ENCODE measurements at regions not wholly inside any gene's neighbourhood (a gene's known extent, or its start where the extent isn't known, plus 50 kb on each side); places are given as distances from the start of the nearest gene placed in this dataset.

DNA sequence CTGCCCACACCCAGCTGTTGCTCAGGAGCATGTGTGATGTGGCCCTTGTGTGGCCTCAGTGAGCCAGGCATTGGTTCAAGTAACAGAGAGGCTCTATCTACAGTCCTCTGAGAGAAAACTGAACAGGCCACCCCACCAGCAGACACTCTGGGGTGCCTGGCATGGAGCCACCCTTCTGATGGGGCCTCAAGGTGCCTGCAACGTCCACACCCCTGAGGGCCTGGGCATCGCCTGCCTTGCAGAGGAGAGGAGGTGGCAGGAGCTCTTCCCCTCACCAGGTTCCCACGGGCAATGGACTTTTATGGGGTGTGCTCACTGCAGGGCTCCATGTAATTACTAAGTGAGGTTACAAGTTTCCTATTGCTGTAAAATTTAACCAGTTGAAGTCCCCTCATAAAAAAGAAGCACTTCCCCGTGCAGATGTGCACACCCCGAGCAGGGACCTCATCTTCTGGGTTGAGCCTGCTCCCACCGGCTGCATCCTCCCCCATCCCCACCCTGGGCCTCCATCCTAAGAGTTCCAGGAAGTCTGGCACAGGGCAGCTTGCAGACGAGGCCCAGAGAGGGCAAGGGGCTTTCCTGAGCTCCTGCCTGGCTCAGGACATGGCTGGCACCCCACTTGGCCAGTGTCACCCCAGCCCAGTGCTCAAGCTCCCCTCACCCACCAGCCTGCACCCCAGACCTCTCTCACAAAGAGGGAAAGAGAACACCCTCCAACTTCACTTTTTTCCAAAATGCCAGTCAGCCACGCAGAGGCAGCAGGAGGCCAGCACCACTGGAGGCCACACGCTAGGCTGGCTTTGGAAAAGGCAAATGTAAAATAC is 270.4 kb upstream of the RTL1 start:
- POLR2A ChIA-PET: no interaction called here
- no peak for DNase-seq (ENCODE audit: unreplicated experiment)
- intact Hi-C loops (cut with micrococcal nuclease): no loop called here
- no peak overlapping the region for H3K27ac Mint-ChIP-seq (ENCODE audit: low read depth, unreplicated experiment)
- H3K27me3 Mint-ChIP-seq (ENCODE audit: insufficient read depth, unreplicated experiment): no peaks in the 10 kb centered on the region
- CTCF ChIA-PET: no interaction called here
- no TSS peak for BruUV-seq (replicated peaks)
- peaks cover 7% of the 10 kb centered on the region for H3K9me3 Mint-ChIP-seq (ENCODE audit: unreplicated experiment)
- no peak overlapping the region for H3K4me3 Mint-ChIP-seq (ENCODE audit: unreplicated experiment)
- TF ChIP-seq, protein P1, sequence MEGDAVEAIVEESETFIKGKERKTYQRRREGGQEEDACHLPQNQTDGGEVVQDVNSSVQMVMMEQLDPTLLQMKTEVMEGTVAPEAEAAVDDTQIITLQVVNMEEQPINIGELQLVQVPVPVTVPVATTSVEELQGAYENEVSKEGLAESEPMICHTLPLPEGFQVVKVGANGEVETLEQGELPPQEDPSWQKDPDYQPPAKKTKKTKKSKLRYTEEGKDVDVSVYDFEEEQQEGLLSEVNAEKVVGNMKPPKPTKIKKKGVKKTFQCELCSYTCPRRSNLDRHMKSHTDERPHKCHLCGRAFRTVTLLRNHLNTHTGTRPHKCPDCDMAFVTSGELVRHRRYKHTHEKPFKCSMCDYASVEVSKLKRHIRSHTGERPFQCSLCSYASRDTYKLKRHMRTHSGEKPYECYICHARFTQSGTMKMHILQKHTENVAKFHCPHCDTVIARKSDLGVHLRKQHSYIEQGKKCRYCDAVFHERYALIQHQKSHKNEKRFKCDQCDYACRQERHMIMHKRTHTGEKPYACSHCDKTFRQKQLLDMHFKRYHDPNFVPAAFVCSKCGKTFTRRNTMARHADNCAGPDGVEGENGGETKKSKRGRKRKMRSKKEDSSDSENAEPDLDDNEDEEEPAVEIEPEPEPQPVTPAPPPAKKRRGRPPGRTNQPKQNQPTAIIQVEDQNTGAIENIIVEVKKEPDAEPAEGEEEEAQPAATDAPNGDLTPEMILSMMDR (IDR thresholded peaks at IDR 0.05; ENCODE audit: unreplicated experiment): no peak
- H3K4me1 Mint-ChIP-seq (ENCODE audit: insufficient read depth, unreplicated experiment): peaks cover 5% of the 10 kb centered on the region
- no peaks in the 10 kb centered on the region for H3K36me3 Mint-ChIP-seq (ENCODE audit: insufficient read depth, unreplicated experiment)

DNA sequence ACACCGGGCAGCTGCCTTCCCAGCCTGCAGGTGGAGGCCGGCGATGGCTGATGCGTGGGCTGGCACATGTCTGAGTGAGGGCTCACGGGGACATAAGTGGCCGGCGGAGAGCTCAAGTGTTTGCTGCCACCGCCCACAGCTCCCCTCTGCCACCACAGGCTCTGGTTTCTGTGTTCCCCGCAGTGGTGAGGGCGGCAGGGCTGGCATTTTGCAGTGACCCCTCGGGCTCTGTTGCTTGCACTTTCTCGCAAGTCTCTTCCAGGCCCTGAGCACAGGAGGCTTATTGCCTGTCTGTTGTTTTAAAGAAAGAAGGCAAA is 271.0 kb upstream of the RTL1 start:
- H3K27ac Mint-ChIP-seq (ENCODE audit: low read depth, unreplicated experiment): no peak overlapping the region

DNA sequence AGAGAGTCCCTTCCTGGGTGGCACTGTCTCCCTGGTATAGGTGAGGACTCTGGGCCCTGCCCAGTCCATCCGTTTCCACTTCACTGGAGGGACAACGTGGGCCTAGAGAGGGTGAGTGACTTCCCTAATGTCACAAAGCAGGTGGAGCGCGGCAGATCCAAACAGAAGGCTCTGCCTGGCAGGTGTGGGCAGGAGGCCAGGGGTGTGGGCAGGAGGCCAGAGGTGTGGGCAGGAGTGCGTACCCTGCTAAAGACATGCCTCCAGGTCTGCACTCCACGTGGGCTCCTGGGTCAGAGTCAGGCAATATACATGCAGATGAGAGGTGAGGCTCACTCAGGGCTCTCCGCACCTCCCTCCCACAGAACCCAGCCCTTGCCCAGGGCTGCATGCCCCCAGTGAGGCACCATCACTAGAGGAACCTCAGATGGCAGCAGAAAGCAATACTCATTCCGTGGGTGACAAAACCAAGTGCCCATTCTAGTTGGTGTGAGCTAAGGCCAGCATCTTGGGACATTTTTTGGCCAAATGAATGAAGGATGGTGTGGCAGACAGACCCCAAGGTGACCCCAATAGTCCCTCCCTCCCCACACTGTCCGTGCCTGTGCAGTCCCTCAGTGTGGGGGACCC is 271.6 kb upstream of the RTL1 start:
- peaks cover 5% of the 10 kb centered on the region for H3K4me1 Mint-ChIP-seq (ENCODE audit: insufficient read depth, unreplicated experiment)
- ChIA-PET CTCF (no interaction called here), POLR2A (no interaction called here)
- no peak overlapping the region for H3K27ac Mint-ChIP-seq (ENCODE audit: low read depth, unreplicated experiment)
- BruUV-seq (replicated peaks): no TSS peak
- H3K4me3 Mint-ChIP-seq (ENCODE audit: unreplicated experiment): no peak overlapping the region
- DNase-seq (ENCODE audit: unreplicated experiment): peak; percentile 47
- intact Hi-C loops (cut with micrococcal nuclease): no loop called here
- peaks cover 10% of the 10 kb centered on the region for H3K9me3 Mint-ChIP-seq (ENCODE audit: unreplicated experiment)
- H3K27me3 Mint-ChIP-seq (ENCODE audit: insufficient read depth, unreplicated experiment): no peaks in the 10 kb centered on the region
- TF ChIP-seq, protein P1 (IDR thresholded peaks at IDR 0.05; ENCODE audit: unreplicated experiment): no peak
- H3K36me3 Mint-ChIP-seq (ENCODE audit: insufficient read depth, unreplicated experiment): no peaks in the 10 kb centered on the region

More for the DNA sequence above, 271.0 kb upstream of the RTL1 start:
- H3K9me3 Mint-ChIP-seq (ENCODE audit: unreplicated experiment): peaks cover 7% of the 10 kb centered on the region
- no peak for DNase-seq (ENCODE audit: unreplicated experiment)
- intact Hi-C loops (cut with micrococcal nuclease): no loop called here
- TF ChIP-seq, protein P1 (IDR thresholded peaks at IDR 0.05; ENCODE audit: unreplicated experiment): no peak
- no peak overlapping the region for H3K4me3 Mint-ChIP-seq (ENCODE audit: unreplicated experiment)
- H3K36me3 Mint-ChIP-seq (ENCODE audit: insufficient read depth, unreplicated experiment): no peaks in the 10 kb centered on the region
- no peaks in the 10 kb centered on the region for H3K27me3 Mint-ChIP-seq (ENCODE audit: insufficient read depth, unreplicated experiment)
- ChIA-PET CTCF (no interaction called here), POLR2A (no interaction called here)
- peaks cover 5% of the 10 kb centered on the region for H3K4me1 Mint-ChIP-seq (ENCODE audit: insufficient read depth, unreplicated experiment)
- no TSS peak for BruUV-seq (replicated peaks)

DNA sequence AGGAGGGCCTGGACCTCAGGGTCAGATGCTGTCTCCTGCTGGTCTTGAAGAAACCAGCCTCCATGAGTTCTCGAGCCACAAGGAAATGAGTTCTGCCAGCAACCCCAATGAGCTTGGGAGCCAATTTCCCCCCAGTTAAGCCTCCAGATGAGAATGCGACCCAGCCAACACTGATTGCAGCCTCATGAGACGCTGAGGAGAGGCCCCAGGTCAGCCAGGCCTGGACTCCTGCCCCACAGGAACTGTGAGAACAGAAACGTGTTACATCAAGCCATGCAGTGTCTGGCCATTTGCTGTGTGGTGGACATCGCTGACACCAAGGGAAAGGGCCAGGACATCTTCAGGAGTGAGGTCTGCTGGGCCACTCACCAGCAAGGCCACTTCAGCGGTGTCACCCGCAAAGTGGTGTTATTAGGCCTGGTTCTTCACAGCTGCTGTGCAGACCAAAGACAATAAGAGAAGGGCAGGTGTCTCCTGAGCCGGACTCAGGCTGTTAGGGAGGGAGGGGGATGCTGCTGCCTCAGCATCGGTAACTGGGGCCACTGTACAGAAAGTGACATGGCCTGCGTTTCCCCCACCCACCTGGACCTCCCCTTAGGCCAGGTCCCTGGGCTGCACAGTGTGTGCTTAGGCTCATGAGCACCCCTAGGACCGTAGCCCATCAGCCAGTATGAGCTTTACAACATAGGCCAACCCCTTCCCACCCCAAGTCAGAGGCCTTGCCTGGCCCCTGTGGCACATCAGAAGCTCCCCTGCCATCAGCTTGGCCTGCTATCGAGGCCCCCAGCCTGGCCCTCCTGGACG is 272.4 kb upstream of the RTL1 start:
- ChIA-PET POLR2A (no interaction called here), CTCF (no interaction called here)
- peaks cover 5% of the 10 kb centered on the region for H3K4me1 Mint-ChIP-seq (ENCODE audit: insufficient read depth, unreplicated experiment)
- H3K27ac Mint-ChIP-seq (ENCODE audit: low read depth, unreplicated experiment): no peak overlapping the region
- H3K9me3 Mint-ChIP-seq (ENCODE audit: unreplicated experiment): peaks cover 18% of the 10 kb centered on the region
- BruUV-seq (replicated peaks): no TSS peak
- no peaks in the 10 kb centered on the region for H3K27me3 Mint-ChIP-seq (ENCODE audit: insufficient read depth, unreplicated experiment)
- TF ChIP-seq, protein P1 (IDR thresholded peaks at IDR 0.05; ENCODE audit: unreplicated experiment): no peak
- intact Hi-C loops (cut with micrococcal nuclease): no loop called here
- H3K36me3 Mint-ChIP-seq (ENCODE audit: insufficient read depth, unreplicated experiment): no peaks in the 10 kb centered on the region
- no peak overlapping the region for H3K4me3 Mint-ChIP-seq (ENCODE audit: unreplicated experiment)
- DNase-seq (ENCODE audit: unreplicated experiment): no peak
